ENCODE measurements at regions not wholly inside any gene's neighbourhood (a gene's known extent, or its start where the extent isn't known, plus 50 kb on each side); places are given as distances from the start of the nearest gene placed in this dataset.

DNA sequence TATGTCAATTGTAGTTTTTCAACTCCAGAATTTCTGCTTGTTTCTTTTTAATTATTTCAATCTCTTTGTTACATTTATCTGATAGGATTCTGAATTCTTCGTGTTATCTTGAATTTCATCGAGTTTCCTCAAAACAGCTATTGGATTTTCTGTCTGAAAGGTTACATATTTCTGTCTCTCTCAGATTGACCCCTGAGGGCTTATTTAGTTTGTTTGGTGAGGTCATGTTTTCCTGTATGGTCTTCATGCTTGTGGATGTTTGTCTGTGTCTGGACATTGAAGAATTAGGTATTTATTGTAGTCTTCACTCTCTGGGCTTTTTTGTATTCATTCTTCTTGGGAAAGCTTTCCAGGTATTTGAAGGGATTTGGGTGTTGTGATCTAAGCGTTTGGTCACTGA, 85.6 kb downstream of the SNAPC1 start:
- Mint-ChIP-seq H3K9me3 (no peaks in the 10 kb centered on the region), H3K27ac (no peak overlapping the region), H3K36me3 (ENCODE audit: low read depth) (no peaks in the 10 kb centered on the region), H3K27me3 (ENCODE audit: low read depth) (peaks cover 24% of the 10 kb centered on the region), H3K4me3 (no peak overlapping the region), H3K4me1 (ENCODE audit: low read depth) (no peaks in the 10 kb centered on the region)
- DNase-seq (ENCODE audit: low spot score), result no peak

DNA sequence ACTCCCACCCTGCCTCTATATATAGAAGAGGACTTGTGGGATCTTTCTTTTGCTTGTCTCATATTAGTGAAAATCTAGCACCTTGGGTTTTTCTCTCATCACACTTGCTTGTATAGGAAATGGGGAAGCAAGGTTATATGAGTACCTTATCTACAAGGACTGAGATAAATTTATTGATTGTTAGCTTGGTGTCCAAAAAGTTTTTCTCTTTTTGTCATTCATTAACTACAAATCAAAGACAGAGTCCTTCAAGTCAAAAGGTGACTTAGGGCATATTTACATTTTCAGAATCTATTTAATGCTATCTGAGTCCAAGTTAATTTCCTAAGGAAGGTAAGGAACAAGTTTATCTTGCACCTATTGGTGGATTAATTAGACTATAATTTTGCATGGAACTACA, 92.7 kb downstream of the SNAPC1 start:
- H3K27me3 Mint-ChIP-seq (ENCODE audit: low read depth), result peaks cover 40% of the 10 kb centered on the region
- H3K9me3 Mint-ChIP-seq, result no peaks in the 10 kb centered on the region
- DNase-seq (ENCODE audit: low spot score), result no peak
- no peaks in the 10 kb centered on the region for H3K36me3 Mint-ChIP-seq (ENCODE audit: low read depth)
- no peak overlapping the region for H3K27ac Mint-ChIP-seq
- H3K4me1 Mint-ChIP-seq (ENCODE audit: low read depth), result no peaks in the 10 kb centered on the region
- H3K4me3 Mint-ChIP-seq, result no peak overlapping the region

DNA sequence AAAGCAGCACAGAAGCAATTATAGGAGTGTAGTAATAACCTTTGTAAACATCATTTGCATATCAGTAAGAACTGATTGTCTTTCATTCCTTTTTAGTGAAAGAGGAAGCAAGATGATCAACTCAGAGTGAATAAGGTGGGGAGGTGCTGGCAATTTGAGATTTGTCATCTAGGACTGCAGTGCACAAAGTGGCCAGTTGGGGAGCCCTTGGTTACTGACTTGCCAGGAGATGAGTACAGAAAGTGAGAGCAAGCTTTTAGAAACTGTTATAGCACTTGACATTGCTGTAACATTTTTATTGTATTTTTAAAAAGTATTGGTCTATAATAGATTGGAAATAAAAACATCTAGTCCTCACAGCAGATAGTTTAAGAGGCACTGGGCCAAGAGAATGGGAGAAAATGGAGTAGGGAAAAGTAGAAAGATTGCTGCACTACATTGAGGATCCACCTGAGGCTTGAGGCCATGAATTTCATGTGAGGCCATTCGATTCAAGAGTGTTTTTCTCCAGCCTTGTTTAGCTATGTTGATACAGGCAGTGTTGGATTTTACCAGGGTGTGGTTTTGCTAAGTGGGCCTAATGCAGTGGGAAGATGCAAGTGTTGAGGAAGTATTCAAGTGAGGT, 98.2 kb downstream of the SNAPC1 start:
- peak; percentile 36 for DNase-seq (ENCODE audit: low spot score)
- Mint-ChIP-seq H3K27ac (no peak overlapping the region), H3K36me3 (ENCODE audit: low read depth) (no peaks in the 10 kb centered on the region), H3K9me3 (no peaks in the 10 kb centered on the region), H3K27me3 (ENCODE audit: low read depth) (peaks cover 43% of the 10 kb centered on the region), H3K4me3 (no peak overlapping the region), H3K4me1 (ENCODE audit: low read depth) (peaks cover 2% of the 10 kb centered on the region)

DNA sequence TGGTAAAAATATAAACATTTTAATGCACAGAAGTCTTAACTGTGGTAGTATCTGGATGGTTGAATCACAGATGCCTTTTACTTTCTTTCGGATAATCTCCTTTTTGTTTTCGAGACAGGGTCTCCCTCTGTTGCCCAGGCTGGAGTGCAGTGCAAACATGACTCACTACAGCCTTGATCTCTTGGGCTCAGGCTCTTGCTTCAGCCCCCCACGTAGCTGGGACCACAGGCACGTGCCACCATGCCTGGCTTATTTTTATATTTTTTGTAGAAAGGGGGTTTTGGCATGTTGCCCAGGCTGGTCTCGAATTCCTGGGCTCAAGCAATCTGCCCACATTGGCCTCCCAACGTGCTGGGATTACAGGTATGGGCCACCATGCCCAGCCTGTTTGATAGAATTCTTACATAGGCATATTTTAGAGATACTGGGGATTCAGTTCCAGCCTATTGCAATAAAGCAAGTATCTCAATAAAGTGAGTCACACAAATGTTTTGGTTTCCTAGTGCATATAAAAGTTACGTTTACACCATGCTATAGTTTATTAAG, 99.2 kb downstream of the SNAPC1 start:
- no peak for DNase-seq (ENCODE audit: low spot score)
- Mint-ChIP-seq H3K4me3 (no peak overlapping the region), H3K27me3 (ENCODE audit: low read depth) (peaks cover 39% of the 10 kb centered on the region), H3K27ac (no peak overlapping the region), H3K4me1 (ENCODE audit: low read depth) (peaks cover 2% of the 10 kb centered on the region), H3K9me3 (no peaks in the 10 kb centered on the region), H3K36me3 (ENCODE audit: low read depth) (no peaks in the 10 kb centered on the region)

DNA sequence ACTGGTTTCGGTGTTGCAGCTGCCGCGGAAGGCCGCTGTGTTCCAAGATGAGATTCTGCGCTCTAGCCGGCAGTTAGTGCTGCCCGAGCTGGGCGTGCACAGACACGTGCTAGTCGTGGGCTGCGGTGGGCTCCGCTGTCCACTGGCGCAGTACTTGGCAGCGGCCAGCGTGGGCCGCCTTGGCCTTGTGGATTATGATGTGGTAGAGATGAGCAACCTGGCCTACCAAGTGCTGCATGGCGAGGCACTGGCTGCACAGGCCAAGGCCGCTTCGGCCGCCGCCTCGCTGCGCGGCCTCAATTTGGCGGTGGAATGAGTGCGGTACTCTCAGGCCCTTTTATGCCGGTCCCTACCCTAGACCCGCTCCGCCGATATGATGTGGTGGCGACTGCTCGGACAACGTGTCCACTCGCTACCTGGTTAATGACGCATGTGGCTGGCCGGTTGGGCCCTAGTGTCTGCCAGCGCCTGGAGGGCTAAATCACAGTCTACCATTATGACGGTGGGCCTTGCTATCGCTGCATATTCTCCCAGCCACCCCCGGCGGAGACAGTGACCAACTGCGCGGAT, 102.2 kb downstream of the SNAPC1 start:
- Mint-ChIP-seq H3K4me3 (no peak overlapping the region), H3K36me3 (ENCODE audit: low read depth) (no peaks in the 10 kb centered on the region), H3K27me3 (ENCODE audit: low read depth) (peaks cover 34% of the 10 kb centered on the region), H3K9me3 (peaks cover under 1% of the 10 kb centered on the region), H3K4me1 (ENCODE audit: low read depth) (peaks cover 12% of the 10 kb centered on the region), H3K27ac (no peak overlapping the region)
- DNase-seq (ENCODE audit: low spot score), result no peak

DNA sequence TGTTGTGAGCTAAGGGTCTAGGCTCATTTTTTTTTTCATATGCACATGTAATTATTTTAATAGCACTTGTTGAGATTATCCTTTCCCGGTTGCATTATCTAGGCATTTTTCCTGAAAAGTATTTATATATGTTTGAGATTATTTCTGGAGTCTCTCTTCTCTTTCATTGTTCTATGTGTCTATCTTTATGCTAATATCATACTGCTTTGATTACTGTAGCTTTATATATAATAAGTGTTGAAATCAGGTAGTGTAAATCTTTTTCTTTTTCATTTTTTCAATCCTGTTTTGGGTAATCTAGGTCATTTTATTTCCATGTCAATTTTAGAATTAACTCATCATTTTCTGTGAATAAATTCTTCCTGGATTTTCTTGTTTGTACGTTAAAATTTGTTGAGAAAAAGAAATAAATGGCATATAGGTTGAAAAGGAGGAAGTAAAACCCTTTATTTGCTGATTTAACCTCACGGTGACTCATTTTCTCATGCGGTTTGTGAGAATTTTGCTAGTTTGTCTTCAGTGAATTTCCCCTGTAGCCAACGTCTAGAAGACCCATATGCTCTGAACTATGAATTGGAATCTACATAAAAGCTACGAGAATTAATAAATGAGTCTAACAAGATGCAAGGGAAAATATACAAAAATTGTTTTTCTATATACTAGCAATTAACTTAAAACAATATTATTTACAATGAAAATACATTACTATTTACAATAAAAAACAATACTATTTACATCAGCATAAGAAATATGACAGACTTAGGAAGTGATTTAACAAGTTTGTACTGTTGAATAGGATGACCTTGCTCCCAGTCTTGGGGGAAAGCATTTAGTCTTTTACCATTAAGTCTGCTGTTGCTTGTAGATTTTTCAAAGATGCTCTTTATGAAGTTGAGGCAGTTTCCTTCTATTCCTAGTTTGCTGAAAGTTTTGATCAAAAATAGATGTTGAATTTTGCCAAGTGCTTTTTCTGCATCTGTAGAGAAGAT, 105.0 kb downstream of the SNAPC1 start:
- peaks cover 10% of the 10 kb centered on the region for H3K4me1 Mint-ChIP-seq (ENCODE audit: low read depth)
- no peak for DNase-seq (ENCODE audit: low spot score)
- peaks cover 17% of the 10 kb centered on the region for H3K9me3 Mint-ChIP-seq
- no peak overlapping the region for H3K27ac Mint-ChIP-seq
- H3K27me3 Mint-ChIP-seq (ENCODE audit: low read depth), result peaks cover 42% of the 10 kb centered on the region
- no peak overlapping the region for H3K4me3 Mint-ChIP-seq
- H3K36me3 Mint-ChIP-seq (ENCODE audit: low read depth), result peaks cover 6% of the 10 kb centered on the region

DNA sequence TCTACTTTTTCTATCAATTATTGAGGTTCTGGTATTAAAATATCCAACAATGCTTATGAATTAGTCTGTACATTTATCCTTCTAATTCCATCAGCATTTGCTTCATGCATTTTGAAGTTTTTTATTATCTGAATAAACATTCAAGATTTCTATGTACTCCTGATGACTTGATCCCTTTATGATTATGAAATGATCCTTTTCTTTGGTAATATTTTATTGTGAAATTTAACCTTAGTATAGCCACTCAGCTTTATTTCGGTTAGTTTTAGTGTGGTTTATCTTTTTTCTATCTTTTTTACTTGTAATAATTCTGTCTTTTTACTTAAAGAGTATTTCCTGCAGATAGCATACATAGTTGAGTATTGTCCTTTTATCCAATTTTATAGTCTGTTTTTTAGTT, 106.6 kb downstream of the SNAPC1 start:
- Mint-ChIP-seq H3K27ac (no peak overlapping the region), H3K27me3 (ENCODE audit: low read depth) (peaks cover 41% of the 10 kb centered on the region), H3K36me3 (ENCODE audit: low read depth) (peaks cover 6% of the 10 kb centered on the region), H3K4me3 (no peak overlapping the region), H3K4me1 (ENCODE audit: low read depth) (peaks cover 10% of the 10 kb centered on the region), H3K9me3 (peaks cover 17% of the 10 kb centered on the region)
- no peak for DNase-seq (ENCODE audit: low spot score)

DNA sequence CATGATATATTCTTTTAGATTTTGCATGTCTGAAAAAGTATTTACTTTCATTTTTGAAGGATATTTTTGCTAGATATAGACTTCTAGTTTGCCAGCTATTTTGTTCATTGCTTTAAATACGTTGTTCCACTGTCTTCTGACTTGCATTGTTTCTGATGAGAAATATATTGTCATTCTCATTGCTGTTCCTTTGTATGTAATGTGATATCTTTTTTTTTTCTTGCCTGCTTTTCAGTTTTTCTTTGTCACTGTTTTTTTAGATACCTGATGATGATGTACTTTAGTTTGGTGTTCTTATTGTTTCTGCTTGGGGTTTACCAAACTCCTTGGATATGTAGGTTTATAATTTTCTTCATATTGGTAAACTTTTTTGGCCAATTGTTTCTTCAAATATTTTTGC, 107.9 kb downstream of the SNAPC1 start:
- Mint-ChIP-seq H3K27ac (no peak overlapping the region), H3K4me1 (ENCODE audit: low read depth) (peaks cover 10% of the 10 kb centered on the region), H3K9me3 (peaks cover 17% of the 10 kb centered on the region), H3K36me3 (ENCODE audit: low read depth) (peaks cover 6% of the 10 kb centered on the region), H3K4me3 (no peak overlapping the region), H3K27me3 (ENCODE audit: low read depth) (peaks cover 46% of the 10 kb centered on the region)
- DNase-seq (ENCODE audit: low spot score), result no peak

DNA sequence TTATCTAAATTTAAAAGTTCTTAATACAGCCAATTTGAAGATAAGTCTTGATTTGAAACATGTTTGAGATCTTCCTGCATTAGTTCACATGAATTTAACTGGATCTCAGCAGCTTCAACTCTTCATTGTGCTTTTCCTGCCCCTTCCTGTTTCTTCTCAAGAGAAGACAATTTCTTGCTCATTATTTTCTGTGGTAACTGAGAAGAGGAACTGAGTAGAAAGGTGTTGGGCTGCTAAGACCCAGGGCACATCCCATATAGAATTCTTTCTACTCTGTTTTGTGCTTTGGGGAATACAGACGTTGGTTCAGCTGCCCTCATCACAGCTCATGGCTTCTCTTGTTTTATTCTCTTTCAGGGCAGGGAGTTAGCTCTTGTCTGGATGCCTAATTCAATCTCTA, 110.2 kb downstream of the SNAPC1 start:
- Mint-ChIP-seq H3K9me3 (peaks cover 17% of the 10 kb centered on the region), H3K4me3 (no peak overlapping the region), H3K27ac (no peak overlapping the region), H3K4me1 (ENCODE audit: low read depth) (peaks cover 4% of the 10 kb centered on the region), H3K36me3 (ENCODE audit: low read depth) (peaks cover 6% of the 10 kb centered on the region), H3K27me3 (ENCODE audit: low read depth) (peaks cover 51% of the 10 kb centered on the region)
- no peak for DNase-seq (ENCODE audit: low spot score)

DNA sequence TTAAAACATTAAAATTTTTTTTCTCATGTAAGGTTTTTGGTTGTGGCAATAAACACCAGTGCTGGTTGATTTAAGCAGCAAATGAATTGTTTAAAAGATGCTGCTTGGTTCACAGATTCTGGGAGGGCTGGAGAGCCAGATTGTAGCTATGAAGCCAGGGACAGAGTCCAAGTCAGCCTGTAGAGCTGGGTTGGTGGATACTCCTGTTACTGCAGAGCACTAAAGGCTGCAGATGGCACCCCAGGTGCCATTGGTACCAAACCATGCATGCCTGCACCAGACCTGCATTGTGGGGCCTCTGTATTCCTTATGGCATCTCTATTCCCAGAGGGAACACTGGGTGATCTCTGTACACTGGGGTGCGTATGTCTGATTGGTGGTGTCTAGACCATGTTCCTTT, 113.3 kb downstream of the SNAPC1 start:
- peaks cover 5% of the 10 kb centered on the region for H3K9me3 Mint-ChIP-seq
- peaks cover 55% of the 10 kb centered on the region for H3K27me3 Mint-ChIP-seq (ENCODE audit: low read depth)
- H3K27ac Mint-ChIP-seq, result no peak overlapping the region
- DNase-seq (ENCODE audit: low spot score), result no peak
- no peaks in the 10 kb centered on the region for H3K4me1 Mint-ChIP-seq (ENCODE audit: low read depth)
- H3K36me3 Mint-ChIP-seq (ENCODE audit: low read depth), result peaks cover 2% of the 10 kb centered on the region
- no peak overlapping the region for H3K4me3 Mint-ChIP-seq

DNA sequence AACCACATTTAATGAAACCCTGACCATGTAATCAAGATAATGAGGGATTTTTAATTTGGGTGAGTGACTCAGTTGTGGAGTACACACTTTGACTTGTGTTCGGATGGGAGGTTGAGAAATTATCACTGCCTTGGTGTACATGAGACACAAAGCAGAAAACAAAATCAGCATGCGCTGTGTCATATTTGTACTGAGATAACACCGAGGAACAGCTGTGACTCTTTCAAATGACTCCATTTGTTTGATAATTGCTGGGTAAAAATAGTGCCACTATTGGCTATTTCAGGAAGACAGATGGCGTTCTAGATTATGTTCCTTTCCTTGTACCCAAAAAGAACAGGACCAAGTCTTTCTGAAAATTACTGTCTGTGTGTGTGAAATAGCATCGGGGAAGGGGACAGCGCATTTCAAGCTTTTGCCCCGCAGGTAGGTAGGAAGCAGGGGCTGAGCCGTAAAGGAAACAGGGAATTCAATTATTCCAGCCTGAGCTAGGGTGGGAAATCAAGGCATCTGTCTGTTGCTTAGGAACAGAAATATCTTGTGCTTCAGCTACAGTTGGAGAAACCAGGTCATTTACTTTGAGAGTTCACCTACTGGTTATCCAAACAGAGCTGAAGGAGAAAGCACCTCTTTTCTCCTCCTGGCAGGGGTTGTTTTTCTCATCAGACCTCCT, 114.3 kb downstream of the SNAPC1 start:
- Mint-ChIP-seq H3K36me3 (ENCODE audit: low read depth) (no peaks in the 10 kb centered on the region), H3K4me1 (ENCODE audit: low read depth) (no peaks in the 10 kb centered on the region), H3K27ac (no peak overlapping the region), H3K27me3 (ENCODE audit: low read depth) (peaks cover 58% of the 10 kb centered on the region), H3K9me3 (no peaks in the 10 kb centered on the region), H3K4me3 (no peak overlapping the region)
- DNase-seq (ENCODE audit: low spot score), result no peak

DNA sequence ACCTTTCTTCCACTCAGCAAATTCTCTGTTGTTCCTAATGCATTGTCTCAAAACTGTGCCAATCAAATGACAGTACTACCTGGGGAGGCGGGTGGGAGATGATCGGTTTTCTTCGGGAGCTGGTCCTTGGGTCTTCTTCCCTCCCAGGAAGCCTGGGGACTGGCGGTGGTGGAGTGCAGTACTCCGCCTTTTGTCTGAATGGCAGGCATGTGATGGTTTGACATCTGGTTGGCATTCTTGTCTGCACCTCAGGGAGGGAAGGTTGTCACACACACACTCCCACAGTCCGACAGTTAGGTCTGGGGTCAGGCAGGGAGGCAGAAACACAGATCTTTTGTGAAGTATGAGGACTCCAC, 114.8 kb downstream of the SNAPC1 start:
- H3K36me3 Mint-ChIP-seq (ENCODE audit: low read depth), result no peaks in the 10 kb centered on the region
- H3K27me3 Mint-ChIP-seq (ENCODE audit: low read depth), result peaks cover 63% of the 10 kb centered on the region
- H3K27ac Mint-ChIP-seq, result no peak overlapping the region
- H3K4me3 Mint-ChIP-seq, result no peak overlapping the region
- no peaks in the 10 kb centered on the region for H3K4me1 Mint-ChIP-seq (ENCODE audit: low read depth)
- no peak for DNase-seq (ENCODE audit: low spot score)
- H3K9me3 Mint-ChIP-seq, result no peaks in the 10 kb centered on the region

DNA sequence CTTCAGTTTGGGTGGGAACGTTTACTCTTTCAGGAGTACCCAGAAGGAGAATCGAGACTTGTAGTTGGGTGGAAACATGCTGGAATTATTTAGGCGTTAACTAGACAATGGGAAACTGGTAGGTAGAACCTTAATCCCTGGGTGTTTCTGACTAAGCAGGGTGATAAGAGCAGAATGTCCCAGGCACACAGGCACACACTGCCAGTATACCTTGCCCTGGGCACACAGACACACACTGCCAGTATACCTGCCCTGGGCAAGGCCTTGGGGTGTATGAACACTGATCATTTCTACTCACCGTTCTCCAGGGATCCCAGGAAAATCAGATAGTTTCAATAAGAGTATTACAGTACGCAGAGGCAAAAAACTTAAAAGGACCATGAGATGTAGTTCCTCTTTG, 115.5 kb downstream of the SNAPC1 start:
- Mint-ChIP-seq H3K4me3 (no peak overlapping the region), H3K27me3 (ENCODE audit: low read depth) (peaks cover 62% of the 10 kb centered on the region), H3K4me1 (ENCODE audit: low read depth) (no peaks in the 10 kb centered on the region), H3K36me3 (ENCODE audit: low read depth) (no peaks in the 10 kb centered on the region), H3K9me3 (no peaks in the 10 kb centered on the region), H3K27ac (no peak overlapping the region)
- DNase-seq (ENCODE audit: low spot score), result no peak

DNA sequence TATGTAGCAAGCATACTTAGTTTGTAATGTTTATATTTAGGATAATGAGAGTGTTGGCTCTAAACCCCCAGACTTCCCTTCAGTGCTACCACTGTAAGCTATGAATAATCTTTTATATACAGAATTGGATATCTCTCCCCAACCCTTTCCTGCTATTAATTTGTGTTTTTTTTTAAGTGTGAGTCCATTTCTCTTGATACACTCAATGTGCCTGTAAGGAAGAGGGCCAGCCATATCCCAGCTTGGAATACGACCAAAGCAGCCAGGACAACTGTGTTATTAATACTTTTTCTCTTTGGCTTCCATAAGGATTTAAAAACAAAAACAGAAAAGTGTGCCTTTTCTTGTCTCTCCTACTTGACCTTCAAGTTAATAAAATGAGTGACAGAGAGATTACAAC, 116.7 kb downstream of the SNAPC1 start:
- no peak overlapping the region for H3K27ac Mint-ChIP-seq
- no peaks in the 10 kb centered on the region for H3K4me1 Mint-ChIP-seq (ENCODE audit: low read depth)
- no peak overlapping the region for H3K4me3 Mint-ChIP-seq
- DNase-seq (ENCODE audit: low spot score), result no peak
- H3K27me3 Mint-ChIP-seq (ENCODE audit: low read depth), result peaks cover 60% of the 10 kb centered on the region
- no peaks in the 10 kb centered on the region for H3K36me3 Mint-ChIP-seq (ENCODE audit: low read depth)
- no peaks in the 10 kb centered on the region for H3K9me3 Mint-ChIP-seq

All from T-helper 2 cell treated with Interferon-gamma antibody and Interleukin-4, amounts not matched to agents 5 μg/mL and 100 μg/mL, for 36 hours (primary cell).